HEK293T (cell line): ENCODE measurements at regions not wholly inside any gene's neighbourhood (a gene's known extent, or its start where the extent isn't known, plus 50 kb on each side); places are given as distances from the start of the nearest gene placed in this dataset.

Experiments
- CTCF ChIA-PET: fragments of 350-600 bp; formaldehyde crosslinking; extraction: SDS; loops from one replicate; lab custom pipeline; 2021; ENCODE audit warnings: antibody characterized with exemption, inconsistent platforms; lab: Yijun Ruan, JAX
- POLR2A ChIA-PET: fragments of 350-600 bp; formaldehyde crosslinking; extraction: SDS; loops from one replicate; lab custom pipeline; 2020; ENCODE audit warnings: antibody characterized with exemption, inconsistent platforms; lab: Yijun Ruan, JAX
- DNase-seq: peaks from one replicate; pipeline ENCODE4 v3.0.0; 2012; ENCODE audit warnings: mixed read lengths; ENCODE audit errors: extremely low spot score
- ARNT ChIP-seq: fragments of 450-650 bp; IDR thresholded peaks from 2 replicates; pipeline ENCODE4 v1.6.1; 2017; ENCODE audit warnings: mild to moderate bottlenecking
- BHLHE40 ChIP-seq: fragments of 450-650 bp; IDR thresholded peaks from 2 replicates; pipeline ENCODE4 v1.6.1; 2016; ENCODE audit warnings: mild to moderate bottlenecking, moderate library complexity, borderline replicate concordance
- CTBP1 ChIP-seq: fragments of 450-650 bp; IDR thresholded peaks from 2 replicates; pipeline ENCODE4 v1.6.1; 2016; ENCODE audit warnings: borderline replicate concordance
- ELF4 ChIP-seq: fragments of 450-650 bp; IDR thresholded peaks from 2 replicates; pipeline ENCODE4 v1.6.1; 2017; ENCODE audit warnings: antibody characterized with exemption
- FOXA1 ChIP-seq: fragments of 450-650 bp; IDR thresholded peaks from 2 replicates; pipeline ENCODE4 v1.6.1; 2016; ENCODE audit warnings: mild to moderate bottlenecking
- FOXK2 ChIP-seq: fragments of 450-650 bp; IDR thresholded peaks from 2 replicates; pipeline ENCODE4 v1.6.1; 2016; ENCODE audit warnings: mild to moderate bottlenecking
- FOXM1 ChIP-seq: fragments of 450-650 bp; IDR thresholded peaks from 2 replicates; pipeline ENCODE4 v1.6.1; 2017; ENCODE audit warnings: mild to moderate bottlenecking, borderline replicate concordance
- HDGF ChIP-seq: fragments of 450-650 bp; IDR thresholded peaks from 2 replicates; pipeline ENCODE4 v1.6.1; 2017; ENCODE audit warnings: antibody characterized with exemption, borderline replicate concordance
- L3MBTL2 ChIP-seq: fragments of 450-650 bp; conservative IDR thresholded peaks from 2 replicates; pipeline ENCODE4 v1.6.1; 2016; ENCODE audit warnings: mild to moderate bottlenecking
- LEF1 ChIP-seq: fragments of 450-650 bp; IDR thresholded peaks from 2 replicates; pipeline ENCODE4 v1.6.1; 2017; ENCODE audit warnings: mild to moderate bottlenecking, borderline replicate concordance
- NFRKB ChIP-seq: fragments of 450-650 bp; IDR thresholded peaks from 2 replicates; pipeline ENCODE4 v1.6.1; 2016; ENCODE audit warnings: mild to moderate bottlenecking, moderate library complexity
- PKNOX1 ChIP-seq: fragments of 450-650 bp; IDR thresholded peaks from 2 replicates; pipeline ENCODE4 v1.6.1; 2016
- SP1 ChIP-seq: fragments of 450-650 bp; IDR thresholded peaks from 2 replicates; pipeline ENCODE4 v1.6.1; 2017
- SUZ12 ChIP-seq: fragments of 450-650 bp; IDR thresholded peaks from 2 replicates; pipeline ENCODE4 v1.6.1; 2016; ENCODE audit warnings: mild to moderate bottlenecking
- TARDBP ChIP-seq: fragments of 450-650 bp; IDR thresholded peaks from 2 replicates; pipeline ENCODE4 v1.6.1; 2016
- ZNF384 ChIP-seq: fragments of 450-650 bp; IDR thresholded peaks from 2 replicates; pipeline ENCODE4 v1.6.1; 2016

- no peak for DNase-seq
- CTCF ChIA-PET: no interaction called here
- POLR2A ChIA-PET: no interaction called here
- TF ChIP-seq CTBP1 (no peak), PKNOX1 (no peak), LEF1 (no peak), L3MBTL2 (no peak), NFRKB (no peak), FOXM1 (no peak), SP1 (no peak), FOXK2 (no peak)
Measured at GRCh38 chr1:218803351-218803997, 370.2 kb upstream of the LYPLAL1 start.

GRCh38 chr1:218804014-218804785, 369.5 kb upstream of the LYPLAL1 start:
- TF ChIP-seq ZNF384 (no peak), FOXA1 (no peak), NFRKB (no peak), SP1 (no peak), SUZ12 (no peak), HDGF (no peak), ARNT (no peak), L3MBTL2 (no peak), LEF1 (no peak), FOXM1 (no peak), FOXK2 (no peak), TARDBP (no peak), CTBP1 (no peak), ELF4 (no peak), BHLHE40 (no peak), PKNOX1 (no peak)
- DNase-seq: no peak
- POLR2A ChIA-PET: no interaction called here
- CTCF ChIA-PET: no interaction called here

GRCh38 chr1:218809061-218809460, 364.6 kb upstream of the LYPLAL1 start:
- DNase-seq: no peak
- POLR2A ChIA-PET: no interaction called here
- no peak for TF ChIP-seq PKNOX1
- no peak for TF ChIP-seq FOXK2
- no peak for TF ChIP-seq FOXM1
- TF ChIP-seq ZNF384: no peak
- no peak for TF ChIP-seq L3MBTL2
- TF ChIP-seq BHLHE40: no peak
- no peak for TF ChIP-seq TARDBP
- TF ChIP-seq SUZ12: no peak
- no peak for TF ChIP-seq ELF4
- no peak for TF ChIP-seq HDGF
- no peak for TF ChIP-seq ARNT
- TF ChIP-seq CTBP1: no peak
- TF ChIP-seq SP1: no peak
- TF ChIP-seq LEF1: no peak
- no peak for TF ChIP-seq NFRKB
- TF ChIP-seq FOXA1: no peak
- CTCF ChIA-PET: no interaction called here

DNA sequence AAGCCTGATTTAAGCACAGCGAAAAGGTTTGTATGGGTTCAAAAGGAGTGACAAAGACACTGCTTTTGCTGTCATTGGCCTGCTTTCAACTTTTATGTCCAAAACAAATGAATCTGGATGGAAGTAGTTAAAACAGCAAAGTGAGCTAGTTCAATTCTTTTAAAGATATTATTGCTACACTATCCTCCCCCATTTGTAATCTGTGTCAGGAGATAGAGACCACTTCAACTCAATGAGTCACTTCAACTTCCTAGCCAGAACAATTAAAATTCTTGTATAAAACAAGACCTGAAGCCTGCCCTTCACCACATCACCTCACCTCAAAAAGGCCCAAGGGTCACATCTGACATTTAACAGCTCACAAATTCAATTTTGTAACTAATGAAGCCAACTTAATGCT, 364.1 kb upstream of the LYPLAL1 start:
- DNase-seq: no peak
- ChIA-PET POLR2A (no interaction called here), CTCF (no interaction called here)
- TF ChIP-seq SUZ12 (no peak), CTBP1 (no peak), ELF4 (no peak), FOXA1 (no peak), L3MBTL2 (no peak), FOXK2 (no peak), ARNT (no peak), LEF1 (no peak), TARDBP (no peak), SP1 (no peak), FOXM1 (no peak)

DNA sequence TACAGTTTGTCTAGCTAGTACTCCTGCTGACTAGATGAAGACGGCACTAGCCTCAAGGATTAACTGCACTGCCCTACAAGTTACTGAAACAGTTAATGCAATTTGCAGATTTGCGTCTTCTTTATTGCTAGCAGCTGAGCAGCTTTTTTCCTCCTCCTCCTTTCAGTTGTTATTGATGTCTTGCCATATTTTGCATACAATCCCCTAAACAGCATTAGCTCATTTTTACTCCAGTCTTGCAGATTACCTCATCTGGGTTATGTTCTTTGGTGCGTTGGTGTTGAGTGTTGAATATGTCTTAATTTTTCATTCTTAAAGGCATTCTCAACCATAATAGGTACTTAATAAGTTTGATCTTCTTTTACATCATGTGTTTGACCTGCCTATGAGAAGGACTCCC, 363.4 kb upstream of the LYPLAL1 start:
- DNase-seq: no peak
- ChIA-PET POLR2A (no interaction called here), CTCF (no interaction called here)
- TF ChIP-seq LEF1: no peak
- TF ChIP-seq PKNOX1: no peak
- no peak for TF ChIP-seq L3MBTL2
- TF ChIP-seq SP1: no peak
- TF ChIP-seq HDGF: no peak
- no peak for TF ChIP-seq ZNF384
- TF ChIP-seq FOXK2: no peak
- no peak for TF ChIP-seq SUZ12
- no peak for TF ChIP-seq CTBP1
- no peak for TF ChIP-seq ARNT
- TF ChIP-seq ELF4: no peak
- no peak for TF ChIP-seq BHLHE40
- no peak for TF ChIP-seq FOXM1
- TF ChIP-seq FOXA1: no peak
- TF ChIP-seq NFRKB: no peak
- no peak for TF ChIP-seq TARDBP
